ENCODE measurements at regions not wholly inside any gene's neighbourhood (a gene's known extent, or its start where the extent isn't known, plus 50 kb on each side); places are given as distances from the start of the nearest gene placed in this dataset.
A peak's percentile ranks its signal among the peaks of the same experiment; 100 is the strongest.

- no peak for DNase-seq (ENCODE audit: low read depth in 2 of 2)
Observed at GRCh38 chr12:92650228-92650822, 52.5 kb upstream of the PLEKHG7 start.

- peak; percentile 2 to 57 for DNase-seq (ENCODE audit: low read depth in 2 of 2)
Observed at GRCh38 chr12:92649511-92650227, 53.1 kb upstream of the PLEKHG7 start.

GRCh38 chr12:92648242-92649031 lies 54.4 kb upstream of the PLEKHG7 start:
- DNase-seq (ENCODE audit: low read depth in 2 of 2) = no peak

- no peak for DNase-seq (ENCODE audit: low read depth in 2 of 2)
Observed at GRCh38 chr12:92641291-92641690, 61.5 kb upstream of the PLEKHG7 start.

DNA sequence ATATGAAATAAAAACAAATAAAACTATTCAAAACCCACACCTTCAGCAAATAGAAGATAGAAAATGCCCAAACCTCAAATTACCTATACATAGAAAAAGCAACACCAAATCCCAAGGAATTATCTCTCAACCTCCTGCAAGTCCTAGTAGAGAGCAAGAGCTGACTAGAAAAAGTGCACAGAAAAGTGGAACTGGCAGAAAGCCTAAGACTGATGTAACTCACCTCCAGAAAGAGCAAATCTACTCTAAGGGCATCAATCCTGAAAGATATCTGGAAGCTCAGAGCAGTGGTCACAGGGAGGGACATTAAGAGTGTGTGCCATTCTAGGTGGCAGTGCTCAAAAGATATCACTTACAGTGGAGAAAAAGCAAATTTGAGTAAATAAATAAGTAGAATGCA lies 62.1 kb upstream of the PLEKHG7 start:
- no peak for DNase-seq (ENCODE audit: low read depth in 2 of 2)

GRCh38 chr12:92639017-92639416 lies 63.8 kb upstream of the PLEKHG7 start:
- DNase-seq (ENCODE audit: low read depth in 2 of 2) = no peak

DNA sequence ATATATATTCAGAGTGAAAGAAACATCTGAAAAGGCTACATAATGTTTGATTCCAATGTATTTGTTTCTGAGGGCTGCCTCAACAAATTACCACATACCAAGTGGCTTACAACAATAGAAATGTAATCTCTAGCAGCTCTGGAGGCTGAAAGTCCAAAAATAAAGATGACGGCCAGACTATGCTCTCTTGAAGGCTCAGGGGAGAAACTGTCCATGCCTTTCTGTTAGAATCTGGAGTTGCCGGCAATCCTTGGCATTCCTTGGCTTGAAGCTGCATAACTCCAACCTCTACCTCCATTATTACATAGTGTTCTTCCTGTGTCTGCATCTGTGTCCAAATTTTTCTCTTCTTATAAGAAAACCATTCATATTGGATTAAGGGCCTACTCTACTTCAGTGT lies 68.1 kb upstream of the PLEKHG7 start:
- DNase-seq (ENCODE audit: low read depth in 2 of 2) = no peak

GRCh38 chr12:92634202-92634601 lies 68.6 kb upstream of the PLEKHG7 start:
- no peak for DNase-seq (ENCODE audit: low read depth in 2 of 2)

DNA sequence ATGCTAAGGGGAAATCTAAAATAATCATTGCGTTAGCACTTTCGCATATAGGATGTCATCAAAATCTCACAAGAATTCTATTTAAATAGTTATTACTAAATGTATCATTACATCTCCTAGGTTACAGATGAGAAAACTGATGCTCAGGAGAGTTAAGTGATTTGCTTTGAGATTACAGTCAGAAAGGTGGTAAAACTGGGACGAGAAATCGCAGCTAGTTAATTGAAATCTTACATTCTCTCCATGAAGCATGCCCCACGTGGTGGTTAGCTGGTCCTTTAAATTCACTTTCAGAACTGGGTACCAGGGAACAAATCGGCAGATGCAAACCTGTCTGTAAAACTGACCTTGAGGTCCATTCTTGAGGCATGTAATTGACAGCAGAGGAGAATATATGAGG lies 71.8 kb upstream of the PLEKHG7 start:
- no peak for DNase-seq (ENCODE audit: low read depth in 2 of 2)

DNA sequence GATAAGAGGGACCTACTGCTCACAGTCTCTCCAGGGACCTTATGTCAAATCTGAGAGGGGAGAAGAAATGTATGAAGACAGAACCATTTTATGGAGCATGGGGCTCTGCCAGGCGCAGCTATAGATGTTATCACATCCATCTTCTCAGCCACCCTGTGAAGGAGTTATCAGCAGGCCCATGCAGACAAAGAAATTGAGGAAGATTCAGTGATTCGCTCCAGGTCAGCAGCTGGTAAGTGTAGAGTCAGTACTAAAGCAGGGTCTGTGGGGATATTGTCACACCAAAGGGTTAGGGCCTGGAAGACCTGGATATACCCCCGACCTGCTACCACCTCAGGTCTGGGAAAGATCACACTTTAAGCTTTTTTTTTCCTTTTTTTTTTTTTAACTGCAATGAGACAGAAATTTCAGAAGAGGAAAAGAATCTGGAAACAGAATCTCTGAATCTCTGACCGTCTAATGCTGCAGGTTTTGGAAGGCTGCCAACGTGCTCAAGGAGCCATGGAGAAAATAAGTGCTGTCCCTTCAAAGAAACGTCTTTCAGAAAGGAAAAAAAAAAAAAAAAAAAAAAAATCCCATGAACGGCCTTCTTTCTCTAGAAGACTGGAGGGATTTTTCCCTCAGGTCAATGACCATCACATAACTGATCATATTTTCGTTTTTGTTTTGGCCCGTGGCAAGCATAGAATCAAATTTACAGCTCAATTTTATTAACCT lies 73.3 kb upstream of the PLEKHG7 start:
- DNase-seq (ENCODE audit: low read depth in 2 of 2) = no peak

GRCh38 chr12:92628476-92628875 lies 74.3 kb upstream of the PLEKHG7 start:
- no peak for DNase-seq (ENCODE audit: low read depth in 2 of 2)

GRCh38 chr12:92627511-92627910 lies 75.3 kb upstream of the PLEKHG7 start:
- no peak for DNase-seq (ENCODE audit: low read depth in 2 of 2)

GRCh38 chr12:92625639-92626310 lies 77.0 kb upstream of the PLEKHG7 start:
- no peak for DNase-seq (ENCODE audit: low read depth in 2 of 2)

- no peak for DNase-seq (ENCODE audit: low read depth in 2 of 2)
Observed at GRCh38 chr12:92624236-92624635, 78.6 kb upstream of the PLEKHG7 start.

DNA sequence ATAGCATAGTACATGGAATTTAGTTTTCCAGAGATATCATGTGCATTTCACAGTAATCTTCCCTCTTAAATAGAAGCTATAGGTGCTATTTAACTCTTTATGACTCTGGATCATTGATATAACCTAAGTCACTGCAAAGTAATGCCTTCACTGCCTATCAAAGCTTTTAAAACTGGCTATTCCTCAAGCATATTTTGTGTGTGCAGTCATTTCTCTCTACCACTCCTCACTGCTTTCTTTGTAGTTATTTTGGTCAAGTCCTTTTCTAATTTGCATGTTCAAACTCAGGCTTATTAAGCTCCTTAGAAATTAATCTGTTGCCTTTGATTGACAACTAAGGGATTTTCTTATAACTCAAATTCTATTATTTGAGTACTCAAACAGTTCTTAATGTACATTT lies 79.4 kb upstream of the PLEKHG7 start:
- DNase-seq (ENCODE audit: low read depth in 2 of 2) = no peak

DNA sequence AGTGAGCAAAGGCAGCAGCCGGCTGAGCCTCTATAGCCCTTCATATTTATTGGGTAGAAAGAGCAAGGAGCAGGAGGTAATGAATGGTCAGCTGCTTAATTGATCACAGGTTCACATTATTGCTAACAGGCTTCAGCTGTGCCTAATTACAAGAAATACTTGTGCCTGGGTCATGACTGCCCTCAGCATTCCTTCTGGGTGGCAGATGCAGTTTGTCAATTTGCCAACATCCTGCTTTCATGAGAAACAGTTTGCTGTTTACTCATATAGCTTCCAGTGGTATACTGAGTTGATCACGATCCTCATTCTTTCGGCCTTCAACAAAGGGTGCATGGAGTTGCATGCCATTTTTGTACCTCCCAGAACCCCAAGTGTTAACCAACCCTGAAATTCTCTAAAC lies 81.0 kb upstream of the PLEKHG7 start:
- DNase-seq (ENCODE audit: low read depth in 2 of 2) = no peak

- DNase-seq (ENCODE audit: low read depth in 2 of 2) = no peak
Observed at GRCh38 chr12:92621312-92621711, 81.5 kb upstream of the PLEKHG7 start.

DNA sequence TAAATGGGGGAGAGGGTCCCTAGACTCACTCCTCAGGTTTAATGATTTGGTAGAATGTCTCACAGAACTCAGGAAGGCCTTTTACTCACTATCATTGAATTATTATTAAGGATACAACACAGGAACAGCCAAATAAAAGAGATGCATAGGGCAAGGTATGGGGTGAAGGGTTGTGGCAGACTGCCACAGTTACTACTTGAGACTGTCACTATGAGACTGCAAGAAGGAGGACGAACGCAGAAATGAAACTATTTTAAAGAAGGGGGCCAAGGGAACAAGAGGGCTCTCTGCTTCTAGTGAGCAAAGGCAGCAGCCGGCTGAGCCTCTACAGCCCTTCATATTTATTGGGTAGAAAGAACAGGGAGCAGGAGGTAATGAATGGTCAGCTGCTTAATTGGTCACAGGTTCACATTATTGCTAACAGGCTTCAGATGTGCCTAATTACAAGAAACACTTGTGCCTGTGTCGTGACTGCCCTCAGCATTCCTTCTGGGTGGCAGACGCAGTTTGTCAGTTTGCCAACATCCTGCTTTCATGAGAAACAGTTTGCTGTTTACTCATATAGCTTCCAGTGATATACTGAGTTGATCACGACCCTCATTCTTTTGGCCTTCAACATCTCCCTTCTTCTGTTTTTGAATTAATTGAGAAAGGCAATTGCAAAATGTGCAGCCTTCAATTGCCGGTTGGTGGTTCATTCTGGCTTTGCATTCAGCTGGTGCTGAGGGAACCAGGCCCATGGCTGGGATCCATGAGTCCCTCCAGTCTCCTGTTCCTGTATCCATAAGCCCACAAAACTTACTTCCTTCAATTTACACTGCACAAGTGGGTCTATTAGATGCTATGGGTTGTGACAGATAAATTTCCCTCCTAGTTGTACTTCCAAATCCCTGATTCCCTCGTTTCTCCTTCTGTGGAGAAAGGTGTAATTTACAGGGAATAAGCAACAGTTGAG lies 82.8 kb upstream of the PLEKHG7 start:
- DNase-seq (ENCODE audit: low read depth in 2 of 2) = no peak

GRCh38 chr12:92619026-92619425 lies 83.8 kb upstream of the PLEKHG7 start:
- no peak for DNase-seq (ENCODE audit: low read depth in 2 of 2)

GRCh38 chr12:92615703-92616102 lies 87.1 kb upstream of the PLEKHG7 start:
- no peak for DNase-seq (ENCODE audit: low read depth in 2 of 2)

DNA sequence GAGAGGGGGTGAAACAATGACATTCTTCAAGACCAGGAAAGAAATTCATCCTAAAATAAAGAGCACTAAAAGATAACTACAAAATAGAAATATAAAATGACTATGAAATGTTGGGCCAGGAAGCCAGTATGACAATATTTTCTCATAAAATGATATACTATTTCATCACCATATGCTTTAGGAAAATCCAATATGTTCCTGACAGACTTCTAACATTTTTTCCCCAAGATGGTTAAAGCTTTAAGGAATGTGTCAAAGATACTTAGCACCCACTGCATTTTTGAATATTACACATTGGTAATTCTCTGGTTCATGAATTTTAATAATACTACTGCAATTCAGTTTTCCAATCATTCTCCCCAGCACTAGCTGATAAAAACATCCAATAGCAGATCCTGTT lies 87.7 kb upstream of the PLEKHG7 start:
- no peak for DNase-seq (ENCODE audit: low read depth in 2 of 2)
